ENCODE measurements at regions not wholly inside any gene's neighbourhood (a gene's known extent, or its start where the extent isn't known, plus 50 kb on each side); places are given as distances from the start of the nearest gene placed in this dataset.

GRCh38 chr4:111761531-111761930 lies 383.7 kb upstream of the FAM241A start:
- Histone ChIP-seq H3K4me1 (no peaks in the 10 kb centered on the region), H3K36me3 (replicated peaks in 1 of 2; ENCODE audit: insufficient read depth in 1 of 2, low read depth in 2 of 2) (no peaks in the 10 kb centered on the region), H3K9me3 (no peaks in the 10 kb centered on the region), H3K27me3 (no peaks in the 10 kb centered on the region), H3K4me3 (no peak overlapping the region), H3K27ac (no peak overlapping the region)
- intact Hi-C loops (cut with DNase I) = no loop called here
- no peak for TF ChIP-seq POLR2A (IDR thresholded peaks at IDR 0.05)
- TF ChIP-seq CTCF (IDR thresholded peaks at IDR 0.05) = no peak
- DNase-seq = no peak
- WGBS, 2 donors = 2 to 6% methylated on average over 4 of the region's 4 CpGs
- no peak for ATAC-seq

- ATAC-seq (no peak), DNase-seq (no peak)
- Histone ChIP-seq H3K4me3 (no peak overlapping the region), H3K9me3 (no peaks in the 10 kb centered on the region), H3K4me1 (no peaks in the 10 kb centered on the region), H3K27ac (no peak overlapping the region), H3K36me3 (replicated peaks in 1 of 2; ENCODE audit: insufficient read depth in 1 of 2, low read depth in 2 of 2) (no peaks in the 10 kb centered on the region), H3K27me3 (no peaks in the 10 kb centered on the region)
- WGBS, 2 donors = 60 to 68% methylated on average over 8 of the region's 8 CpGs
- intact Hi-C loops (cut with DNase I) = no loop called here
- TF ChIP-seq CTCF (IDR thresholded peaks at IDR 0.05) (no peak), POLR2A (IDR thresholded peaks at IDR 0.05) (no peak)
Measured at GRCh38 chr4:111770514-111770913, 374.7 kb upstream of the FAM241A start.

DNA sequence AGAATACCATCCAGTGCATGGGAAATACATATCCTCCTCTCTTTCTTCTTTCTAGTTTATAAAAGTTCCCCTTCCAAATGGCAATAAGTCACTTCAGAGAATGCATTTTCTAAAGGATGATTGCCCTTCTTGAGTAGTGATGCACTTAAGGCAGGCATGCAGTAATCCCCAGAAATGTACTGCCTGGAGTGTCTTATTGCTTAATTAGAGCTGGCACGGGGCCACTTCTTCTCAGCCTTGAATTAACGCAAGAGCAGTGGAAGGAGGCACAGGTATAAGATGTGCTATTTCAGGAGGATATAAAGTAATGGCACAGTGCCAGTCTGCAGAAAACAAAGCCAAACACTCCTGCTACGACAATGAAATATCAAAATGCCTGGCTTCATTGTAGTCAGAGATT lies 371.4 kb upstream of the FAM241A start:
- WGBS, 2 donors = 42 to 48% methylated on average over 3 of the region's 3 CpGs
- Histone ChIP-seq H3K27me3 (no peaks in the 10 kb centered on the region), H3K36me3 (replicated peaks in 1 of 2; ENCODE audit: insufficient read depth in 1 of 2, low read depth in 2 of 2) (no peaks in the 10 kb centered on the region), H3K27ac (no peak overlapping the region), H3K9me3 (no peaks in the 10 kb centered on the region), H3K4me1 (no peaks in the 10 kb centered on the region), H3K4me3 (no peak overlapping the region)
- TF ChIP-seq CTCF (IDR thresholded peaks at IDR 0.05) (no peak), POLR2A (IDR thresholded peaks at IDR 0.05) (no peak)
- intact Hi-C loops (cut with DNase I) = no loop called here
- ATAC-seq = no peak
- peak in 1 of 4 donors; percentile 19 for DNase-seq

GRCh38 chr4:111775556-111776297 lies 369.5 kb upstream of the FAM241A start:
- H3K27me3 ChIP-seq = no peaks in the 10 kb centered on the region
- no peaks in the 10 kb centered on the region for H3K4me1 ChIP-seq
- no peak overlapping the region for H3K4me3 ChIP-seq
- WGBS, 2 donors = 46 to 50% methylated on average over 4 of the region's 4 CpGs
- H3K9me3 ChIP-seq = no peaks in the 10 kb centered on the region
- TF ChIP-seq CTCF (IDR thresholded peaks at IDR 0.05) = no peak
- TF ChIP-seq POLR2A (IDR thresholded peaks at IDR 0.05) = no peak
- ATAC-seq = no peak
- H3K27ac ChIP-seq = no peak overlapping the region
- no peaks in the 10 kb centered on the region for H3K36me3 ChIP-seq (replicated peaks in 1 of 2; ENCODE audit: insufficient read depth in 1 of 2, low read depth in 2 of 2)
- DNase-seq = no peak
- intact Hi-C loops (cut with DNase I) = no loop called here

GRCh38 chr4:111776561-111776960 lies 368.7 kb upstream of the FAM241A start:
- Histone ChIP-seq H3K4me1 (no peaks in the 10 kb centered on the region), H3K27ac (no peak overlapping the region), H3K27me3 (no peaks in the 10 kb centered on the region), H3K9me3 (no peaks in the 10 kb centered on the region), H3K36me3 (replicated peaks in 1 of 2; ENCODE audit: insufficient read depth in 1 of 2, low read depth in 2 of 2) (no peaks in the 10 kb centered on the region), H3K4me3 (no peak overlapping the region)
- ATAC-seq (no peak), DNase-seq (no peak)
- intact Hi-C loops (cut with DNase I) = no loop called here
- 34 to 37% methylated on average over 1 of the region's 1 CpG for WGBS, 2 donors
- TF ChIP-seq CTCF (IDR thresholded peaks at IDR 0.05) = no peak
- TF ChIP-seq POLR2A (IDR thresholded peaks at IDR 0.05) = no peak
